ENCODE measurements at regions not wholly inside any gene's neighbourhood (a gene's known extent, or its start where the extent isn't known, plus 50 kb on each side); places are given as distances from the start of the nearest gene placed in this dataset.

GRCh38 chr17:77382356-77382911, 241.7 kb downstream of the SEC14L1 start:
- Histone ChIP-seq H3K27ac (ENCODE audit: extremely low read depth, low read depth, low read length) (no peak overlapping the region), H3K9me3 (ENCODE audit: control insufficient read depth, insufficient read depth, low read depth, low read length) (no peaks in the 10 kb centered on the region), H3K4me1 (ENCODE audit: control insufficient read depth, insufficient read depth, low read length) (peaks cover 5% of the 10 kb centered on the region; the same call in 1 of the 2 replicates), H3K4me3 (ENCODE audit: low read depth, low read length) (no peak overlapping the region), H3K36me3 (ENCODE audit: control insufficient read depth in 2 of 2, insufficient read depth in 1 of 2, low read length in 2 of 2) (no peaks in the 10 kb centered on the region; a peak in 1 of 3 replicates)
- ChIA-PET POLR2A (interaction anchor here (0.9 kb wide), 1 partner anchor 11 kb away, joined by 3 read pairs; no protein-coding TSS in a partner anchor), CTCF (interaction anchor here (0.9 kb wide), 1 partner anchor 48 kb away, joined by 4 read pairs; no protein-coding TSS in a partner anchor)
- no peak for TF ChIP-seq ZNF239 (tag by site-specific recombination; IDR thresholded peaks at IDR 0.05)
- TF ChIP-seq ZNF548 (tag by site-specific recombination; IDR thresholded peaks at IDR 0.05): no peak
- no peak for TF ChIP-seq ZNF549 (tag by site-specific recombination; IDR thresholded peaks at IDR 0.05)
- 0 out of 2 replicates have a peak, but pooled peaks have one; percentile 41 for TF ChIP-seq KLF1 (tag by site-specific recombination; IDR thresholded peaks at IDR 0.05)
- TF ChIP-seq GLIS1 (tag by site-specific recombination; IDR thresholded peaks at IDR 0.05): peak; percentile 42; the same call in 1 of the 2 replicates
- no peak for TF ChIP-seq ZNF391 (tag by site-specific recombination; IDR thresholded peaks at IDR 0.05; ENCODE audit: borderline replicate concordance, low read depth)
- TF ChIP-seq TCF7L2 (IDR thresholded peaks at IDR 0.05; ENCODE audit: borderline replicate concordance, low read depth, low read length): no peak
- no peak for TF ChIP-seq ZNF692 (tag by site-specific recombination; IDR thresholded peaks at IDR 0.05)
- TF ChIP-seq ZIC2 (tag by site-specific recombination; IDR thresholded peaks at IDR 0.05): 0 out of 2 replicates have a peak, but pooled peaks have one; percentile 6
- no peak for TF ChIP-seq KLF17 (tag by site-specific recombination; IDR thresholded peaks at IDR 0.05)
- TF ChIP-seq ZNF777 (tag by site-specific recombination; IDR thresholded peaks at IDR 0.05; ENCODE audit: borderline replicate concordance): no peak
- no peak for TF ChIP-seq ZNF138 (tag by site-specific recombination; IDR thresholded peaks at IDR 0.05; ENCODE audit: borderline replicate concordance)
- no peak for TF ChIP-seq ZNF529 (tag by site-specific recombination; IDR thresholded peaks at IDR 0.05; ENCODE audit: insufficient replicate concordance)

DNA sequence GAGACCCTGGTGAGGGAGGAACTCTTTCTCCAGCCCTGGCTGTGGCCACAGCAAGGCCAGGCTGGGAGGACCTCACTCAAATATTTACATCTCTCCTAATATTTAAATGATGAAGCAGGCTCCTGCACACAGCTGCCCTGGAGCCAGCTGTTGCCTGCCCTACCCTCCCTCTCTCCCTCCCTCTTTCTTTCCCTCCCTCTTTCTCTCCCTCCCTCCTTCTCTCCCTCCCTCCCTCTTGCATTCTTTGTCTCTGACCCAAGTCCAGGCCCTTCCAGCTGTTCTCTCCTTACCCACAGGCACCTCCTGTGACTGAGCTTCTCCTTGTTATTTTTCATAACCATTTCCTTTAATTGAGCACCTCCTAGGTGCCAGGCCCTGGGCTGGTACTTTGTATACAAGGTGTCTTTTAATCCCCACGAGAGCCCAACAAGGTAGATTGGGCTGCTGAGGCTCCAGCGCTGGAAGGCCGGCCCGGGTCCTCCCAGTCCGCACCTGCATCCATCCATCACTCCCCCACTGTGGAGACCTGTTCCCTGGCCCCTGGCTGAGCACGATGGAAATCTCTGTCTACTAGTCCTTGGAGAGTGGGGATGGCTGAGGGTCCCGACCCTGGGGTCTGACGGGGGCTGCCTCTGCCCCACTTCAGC, 242.3 kb downstream of the SEC14L1 start:
- H3K4me1 ChIP-seq (ENCODE audit: control insufficient read depth, insufficient read depth, low read length): peaks cover 5% of the 10 kb centered on the region; the same call in 1 of the 2 replicates
- POLR2A ChIA-PET: no interaction called here
- no peak overlapping the region for H3K4me3 ChIP-seq (ENCODE audit: low read depth, low read length)
- no peaks in the 10 kb centered on the region; a peak in 1 of 3 replicates for H3K36me3 ChIP-seq (ENCODE audit: control insufficient read depth in 2 of 2, insufficient read depth in 1 of 2, low read length in 2 of 2)
- CTCF ChIA-PET: interaction anchor here (0.9 kb wide), 1 partner anchor 47 kb away, joined by 4 read pairs; no protein-coding TSS in a partner anchor
- H3K9me3 ChIP-seq (ENCODE audit: control insufficient read depth, insufficient read depth, low read depth, low read length): no peaks in the 10 kb centered on the region
- no peak overlapping the region for H3K27ac ChIP-seq (ENCODE audit: extremely low read depth, low read depth, low read length)
- TF ChIP-seq KLF17 (tag by site-specific recombination; IDR thresholded peaks at IDR 0.05): peak; percentile 89
- no peak for TF ChIP-seq ZXDB (tag by site-specific recombination; IDR thresholded peaks at IDR 0.05)
- TF ChIP-seq ZBTB8A (tag by site-specific recombination; IDR thresholded peaks at IDR 0.05): no peak
- TF ChIP-seq, protein P1, sequence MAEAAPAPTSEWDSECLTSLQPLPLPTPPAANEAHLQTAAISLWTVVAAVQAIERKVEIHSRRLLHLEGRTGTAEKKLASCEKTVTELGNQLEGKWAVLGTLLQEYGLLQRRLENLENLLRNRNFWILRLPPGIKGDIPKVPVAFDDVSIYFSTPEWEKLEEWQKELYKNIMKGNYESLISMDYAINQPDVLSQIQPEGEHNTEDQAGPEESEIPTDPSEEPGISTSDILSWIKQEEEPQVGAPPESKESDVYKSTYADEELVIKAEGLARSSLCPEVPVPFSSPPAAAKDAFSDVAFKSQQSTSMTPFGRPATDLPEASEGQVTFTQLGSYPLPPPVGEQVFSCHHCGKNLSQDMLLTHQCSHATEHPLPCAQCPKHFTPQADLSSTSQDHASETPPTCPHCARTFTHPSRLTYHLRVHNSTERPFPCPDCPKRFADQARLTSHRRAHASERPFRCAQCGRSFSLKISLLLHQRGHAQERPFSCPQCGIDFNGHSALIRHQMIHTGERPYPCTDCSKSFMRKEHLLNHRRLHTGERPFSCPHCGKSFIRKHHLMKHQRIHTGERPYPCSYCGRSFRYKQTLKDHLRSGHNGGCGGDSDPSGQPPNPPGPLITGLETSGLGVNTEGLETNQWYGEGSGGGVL (tag by site-specific recombination; IDR thresholded peaks at IDR 0.05): peak; percentile 77
- no peak for TF ChIP-seq YY2 (tag by site-specific recombination; IDR thresholded peaks at IDR 0.05)
- TF ChIP-seq ZNF518A (tag by site-specific recombination; conservative IDR thresholded peaks at IDR 0.05; ENCODE audit: low read depth): no peak
- TF ChIP-seq HOXA7 (CRISPR knock-in tag; IDR thresholded peaks at IDR 0.05; ENCODE audit: borderline replicate concordance): no peak
- no peak for TF ChIP-seq ZNF610 (tag by site-specific recombination; IDR thresholded peaks at IDR 0.05; ENCODE audit: borderline replicate concordance)
